HTR-8/SVneo (cell line): ENCODE measurements at regions not wholly inside any gene's neighbourhood (a gene's known extent, or its start where the extent isn't known, plus 50 kb on each side); places are given as distances from the start of the nearest gene placed in this dataset.
"Not testable (repeated sequence)": the region's sequence is repeated elsewhere in the genome, so short reads cannot be mapped to it uniquely, and the experiment has no call there.

ENCODE experiments used
- DNase-seq: peaks from one replicate; pipeline ENCODE4 v3.0.0; 2011; ENCODE audit warnings: low spot score, mixed read lengths; ENCODE audit not compliant: insufficient read length
- FAIRE-seq: peaks from 2 replicates; lab custom pipeline; 2011; peaks lifted over from hg19 to GRCh38; lab: Jason Lieb, UNC

DNA sequence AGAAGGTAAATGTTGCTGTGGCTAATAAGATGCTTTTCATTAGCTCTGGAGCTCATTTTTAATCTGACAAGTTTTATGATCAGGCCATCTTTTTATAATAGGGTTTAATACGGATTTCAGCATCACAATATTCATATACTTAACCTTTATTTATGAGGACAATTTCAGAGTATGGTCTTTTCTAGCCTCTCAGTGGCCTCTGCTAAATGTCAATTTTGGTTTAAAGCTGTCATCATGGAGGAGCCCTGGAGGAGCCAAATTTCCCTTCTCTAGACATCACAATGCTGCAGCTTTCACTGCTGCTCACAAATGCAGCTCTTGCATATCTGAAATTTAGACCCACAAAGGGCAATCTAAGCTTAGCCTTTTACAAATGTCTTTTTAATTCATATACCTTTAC, 510.4 kb downstream of the PCDH7 start:
- FAIRE-seq, result no peak
- DNase-seq, result no peak

DNA sequence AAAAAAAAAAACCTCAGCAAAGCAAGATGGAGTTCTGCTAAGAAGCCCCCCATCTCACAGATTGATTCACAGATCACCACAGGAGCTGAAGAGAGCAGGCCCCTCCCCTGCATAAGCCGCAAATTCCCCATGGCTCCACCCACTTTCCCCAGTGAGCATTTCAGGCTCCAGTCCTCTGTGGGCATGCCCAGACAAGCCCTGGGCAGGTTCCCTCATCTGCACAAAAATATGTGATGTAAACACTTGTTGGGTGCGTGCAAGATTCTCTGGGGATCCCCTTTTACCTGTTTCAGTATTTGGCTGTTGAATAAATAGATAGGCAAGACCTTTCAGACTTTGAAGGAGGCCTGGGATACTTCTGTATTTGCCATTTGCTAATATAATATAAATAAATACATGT, 514.3 kb downstream of the PCDH7 start:
- no peak for FAIRE-seq

DNA sequence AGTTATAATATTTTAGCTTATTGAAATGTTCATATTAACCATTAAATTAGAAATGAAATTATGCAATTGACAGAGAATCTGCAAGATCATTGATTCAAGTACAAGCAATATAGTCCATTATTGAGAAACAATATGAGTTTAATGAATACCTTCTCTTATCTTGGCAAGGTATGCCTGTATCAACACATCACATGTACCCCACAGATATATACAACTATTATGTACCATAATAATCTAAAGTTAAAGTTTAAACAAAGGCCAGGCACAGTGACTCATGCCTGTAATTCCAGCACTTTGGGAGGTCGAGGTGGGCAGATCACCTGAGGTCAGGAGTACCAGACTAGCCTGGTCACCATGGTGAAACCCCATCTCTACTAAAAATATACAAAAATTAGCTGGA, 514.7 kb downstream of the PCDH7 start:
- FAIRE-seq, result no peak
- DNase-seq, result no peak

More for the DNA sequence above, 514.3 kb downstream of the PCDH7 start:
- DNase-seq, result no peak

DNA sequence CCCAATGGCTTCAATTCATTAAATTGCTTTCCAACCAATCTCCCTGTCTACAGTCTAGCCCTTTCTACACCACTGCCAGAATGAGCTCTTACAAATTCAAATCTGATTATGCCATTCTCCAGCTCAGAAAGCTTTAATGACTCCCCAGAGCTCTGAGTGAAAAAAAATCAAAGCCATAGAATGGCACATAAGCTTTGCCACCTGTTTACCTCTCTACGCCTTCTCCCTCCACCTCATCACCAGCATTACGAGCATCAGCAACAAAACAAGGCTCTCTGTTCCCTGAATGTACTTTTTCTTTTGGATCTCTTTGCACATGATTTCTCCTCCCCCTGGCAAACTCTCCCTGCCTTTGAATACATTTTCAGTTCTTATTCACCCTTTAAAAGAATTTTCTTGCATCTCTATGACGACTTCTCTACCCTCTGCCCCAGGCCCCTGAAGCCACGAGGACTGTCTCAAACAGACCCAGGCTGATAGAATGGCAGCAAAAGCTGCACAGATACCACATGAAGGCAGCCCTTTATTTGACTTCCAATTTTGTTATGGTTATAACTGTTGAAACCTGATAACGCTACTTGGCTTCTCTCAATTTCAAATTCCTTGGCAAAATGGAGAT, 516.0 kb downstream of the PCDH7 start:
- FAIRE-seq, result no peak
- no peak for DNase-seq

DNA sequence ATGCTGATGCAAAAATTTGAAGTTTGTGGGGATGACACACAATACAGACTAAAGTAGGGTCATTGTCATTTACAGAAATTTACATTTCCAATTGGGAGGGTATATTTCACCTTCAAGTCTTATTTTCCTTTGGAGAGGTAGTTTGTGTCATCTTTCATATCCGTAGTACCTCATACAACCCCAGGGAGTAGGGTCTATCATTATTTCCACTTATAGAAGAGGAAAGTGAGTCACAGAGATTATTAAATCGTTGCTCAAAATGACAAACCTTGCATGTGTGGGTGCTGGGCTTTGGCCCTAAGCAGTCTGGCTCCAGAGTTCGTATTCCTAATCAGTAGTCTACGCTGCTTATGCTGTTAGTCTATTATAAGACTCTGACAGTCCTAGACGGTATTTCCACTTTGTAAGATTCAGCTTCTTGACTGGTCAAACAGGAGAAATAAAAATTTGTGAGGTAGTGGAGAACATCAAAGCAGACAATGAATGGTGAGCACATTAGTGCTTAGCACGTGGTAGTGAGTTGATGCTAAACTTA, 516.5 kb downstream of the PCDH7 start:
- FAIRE-seq, result no peak

DNA sequence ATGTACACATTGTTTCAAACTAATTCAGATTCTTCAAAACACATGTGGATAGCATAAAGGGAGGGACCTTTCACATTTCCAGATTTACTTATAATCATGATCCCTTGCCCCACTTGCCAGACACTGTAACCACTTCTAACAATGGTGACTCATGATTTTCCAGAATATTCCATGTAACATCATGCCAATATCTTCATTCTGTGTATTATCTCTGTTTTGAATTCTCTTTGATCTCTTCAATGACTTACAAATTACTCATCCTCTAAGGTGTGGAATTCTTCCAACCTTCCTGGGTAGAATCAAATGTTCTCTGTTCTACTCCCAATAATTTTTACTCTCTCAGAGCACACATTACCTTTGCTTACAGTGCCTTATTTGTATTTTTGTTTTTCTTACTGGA, 517.1 kb downstream of the PCDH7 start:
- DNase-seq (no peak), FAIRE-seq (no peak)

More for the DNA sequence above, 516.5 kb downstream of the PCDH7 start:
- DNase-seq, result no peak

DNA sequence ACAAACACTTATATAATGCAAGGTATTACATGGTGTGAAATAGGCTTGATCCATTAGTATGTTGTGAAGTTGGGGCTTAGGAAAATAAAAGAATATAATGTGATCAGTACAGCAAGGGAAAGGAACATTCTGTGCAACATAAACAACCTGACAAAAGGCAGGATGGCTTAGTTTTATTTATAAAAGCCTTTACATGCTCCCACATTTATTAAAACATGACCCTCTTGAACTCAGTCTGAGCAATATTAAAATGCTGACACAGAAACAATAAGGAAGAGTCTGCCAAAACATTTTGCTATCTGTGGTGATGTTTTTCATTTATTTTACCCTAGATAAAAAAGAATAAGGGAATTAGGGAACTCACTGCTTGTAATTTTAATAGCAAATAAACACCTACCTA, 519.7 kb downstream of the PCDH7 start:
- FAIRE-seq, result no peak
- no peak for DNase-seq

DNA sequence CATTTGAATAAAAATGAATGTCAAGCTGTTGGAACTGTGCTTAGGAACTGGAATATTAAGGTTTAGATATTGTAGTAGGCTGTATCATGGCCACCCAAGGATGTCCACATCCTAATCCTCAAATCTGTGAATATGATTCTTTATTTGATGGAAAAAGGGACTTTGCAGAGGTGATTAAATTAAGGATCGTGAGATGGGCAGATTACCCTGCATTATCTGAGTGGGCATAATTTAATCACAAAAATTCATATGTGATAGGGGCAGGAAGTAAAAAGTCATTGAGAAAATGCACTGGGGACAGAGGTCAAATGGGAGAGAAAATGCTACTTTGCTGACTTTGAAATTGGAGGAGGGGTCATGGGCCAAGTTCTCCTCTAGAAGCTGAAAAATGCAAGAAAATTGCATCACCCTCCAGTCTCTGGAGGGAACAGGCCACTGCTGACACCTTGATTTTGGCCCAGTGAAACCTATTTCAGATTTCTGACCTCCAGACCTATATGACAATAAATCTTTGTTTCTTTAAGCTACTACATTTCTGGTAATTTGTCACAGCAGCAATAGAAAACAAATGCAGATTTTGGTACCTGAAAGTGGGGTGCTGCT, 521.4 kb downstream of the PCDH7 start:
- no peak for FAIRE-seq

DNA sequence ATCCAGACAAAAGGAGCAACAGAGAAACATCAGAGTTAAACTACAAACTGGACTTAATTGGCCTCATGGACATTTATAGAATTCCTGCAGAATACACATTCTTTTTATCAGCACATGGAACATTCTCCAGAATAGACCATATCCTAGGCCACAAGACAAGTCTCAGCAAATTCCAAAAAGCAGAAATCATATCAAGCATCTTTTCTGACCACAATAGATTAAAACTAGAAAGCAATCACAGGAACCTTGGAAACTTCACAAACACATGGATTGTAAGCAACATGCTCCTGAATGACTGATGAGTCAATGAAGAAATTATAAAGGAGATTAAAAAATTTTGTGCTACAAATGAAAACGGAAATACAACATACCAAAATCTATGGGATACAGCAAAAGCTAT, 526.7 kb downstream of the PCDH7 start:
- FAIRE-seq (no peak), DNase-seq (no peak)

More for the DNA sequence above, 521.4 kb downstream of the PCDH7 start:
- DNase-seq, result no peak

DNA sequence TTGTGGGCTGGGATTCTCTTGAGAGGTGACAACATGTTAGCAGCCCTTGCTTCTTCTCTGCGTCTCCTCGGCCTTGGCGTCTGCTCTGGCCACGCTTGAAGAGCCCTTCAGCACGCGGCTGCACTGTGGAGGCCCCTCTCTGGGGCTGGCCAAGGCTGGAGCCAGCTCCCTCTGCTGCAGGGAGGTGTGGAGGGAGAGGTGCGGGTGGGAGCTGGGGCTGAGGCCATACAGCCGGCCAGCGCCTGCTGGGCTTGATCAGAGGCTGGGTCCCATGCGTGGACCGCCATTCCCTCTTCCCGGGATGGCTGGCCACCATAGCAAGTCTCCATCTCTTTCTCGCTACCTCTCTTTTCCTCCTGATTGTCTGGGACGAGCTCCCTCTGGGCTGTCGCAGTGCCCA, 539.0 kb downstream of the PCDH7 start:
- FAIRE-seq, result no peak
- DNase-seq, result no peak

DNA sequence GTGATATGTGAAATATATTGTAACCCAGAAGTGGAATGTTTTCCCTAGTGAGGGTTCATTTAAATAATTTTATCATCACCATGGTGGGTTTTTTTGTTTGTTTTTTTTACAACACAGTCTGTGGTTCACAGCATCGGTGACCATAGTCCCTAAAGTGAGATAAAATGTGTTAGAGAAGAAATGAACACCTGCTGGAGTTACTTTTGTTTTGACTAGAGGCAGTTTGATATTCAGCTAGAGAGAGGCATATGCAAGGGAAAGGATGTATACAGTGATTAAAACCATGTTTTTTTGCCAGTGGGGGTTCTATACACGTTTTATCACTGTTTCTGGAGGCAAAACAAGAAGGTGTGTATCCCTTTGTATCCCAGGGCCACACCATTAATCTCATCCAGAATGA, 541.5 kb downstream of the PCDH7 start:
- DNase-seq, result no peak
- FAIRE-seq, result no peak

DNA sequence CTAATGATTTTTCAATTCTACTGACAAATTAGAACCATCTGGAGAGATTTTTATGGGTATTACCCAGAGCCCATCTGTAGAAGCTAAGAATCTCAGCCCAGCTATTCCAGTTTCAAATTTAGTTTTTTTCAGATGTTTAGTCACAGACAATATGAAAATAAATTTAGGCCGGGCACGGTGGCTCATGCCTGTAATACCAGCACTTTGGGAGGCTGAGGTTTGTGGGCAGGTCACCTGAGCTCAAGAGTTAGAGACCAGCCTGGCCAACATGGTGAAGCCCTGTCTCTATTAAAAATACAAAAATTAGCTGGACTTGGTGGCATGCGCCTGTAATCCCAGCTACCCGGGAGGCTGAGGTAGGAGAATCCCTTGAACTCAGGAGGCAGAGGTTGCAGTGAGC, 545.9 kb downstream of the PCDH7 start:
- FAIRE-seq, DNase-seq: not testable (repeated sequence)

DNA sequence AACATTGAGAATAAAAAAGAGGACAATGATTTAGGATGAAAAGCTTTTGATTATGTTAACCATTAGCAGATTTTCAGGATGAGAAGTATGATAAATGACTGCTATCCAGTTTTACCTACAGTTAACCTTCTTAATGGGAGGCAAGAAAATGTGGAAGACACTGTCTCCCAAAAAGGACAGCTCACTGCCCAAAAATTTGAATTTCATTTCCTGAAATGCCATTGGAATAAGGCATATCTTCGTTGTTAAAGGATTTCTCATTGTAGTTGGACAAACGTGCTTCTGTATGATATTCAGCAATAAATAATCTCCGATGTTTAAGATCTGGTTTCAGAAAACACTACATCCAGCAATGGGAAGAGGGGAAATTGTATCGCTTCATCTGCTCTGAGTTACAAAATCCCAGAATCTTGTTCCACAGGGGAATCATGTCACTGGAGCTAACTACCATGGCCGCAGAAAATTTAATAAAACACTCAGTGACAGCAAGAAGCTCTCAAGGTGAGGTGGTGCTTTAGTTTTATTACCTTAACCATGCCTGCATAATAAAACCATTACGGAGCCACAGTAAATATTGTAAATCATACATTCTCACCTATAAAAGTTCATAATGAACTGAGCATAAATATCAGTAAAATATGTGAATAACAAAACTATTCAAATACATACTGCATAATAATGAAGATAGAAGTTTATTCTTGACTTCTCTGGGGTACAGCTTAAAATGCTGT, 552.3 kb downstream of the PCDH7 start:
- DNase-seq (no peak), FAIRE-seq (no peak)

DNA sequence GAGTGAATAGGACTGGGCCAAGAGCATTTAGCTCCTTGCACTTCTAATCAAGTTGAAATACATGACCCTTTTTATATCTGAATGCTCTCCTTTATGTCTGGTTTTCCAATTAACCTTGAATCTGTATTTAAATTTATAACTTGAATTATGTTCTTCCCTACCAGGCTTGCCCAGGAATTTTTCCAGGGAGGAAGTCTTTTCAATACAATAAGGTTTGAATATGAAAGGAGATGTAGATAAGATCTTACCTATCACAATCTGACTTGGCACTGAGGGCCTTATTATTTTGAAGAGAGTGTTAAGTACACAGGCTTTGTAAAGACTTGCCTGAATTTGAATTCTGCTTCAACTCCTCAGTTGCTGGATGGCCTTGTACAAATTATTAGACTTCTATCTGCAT, 555.7 kb downstream of the PCDH7 start:
- FAIRE-seq, result no peak
- DNase-seq, result no peak

DNA sequence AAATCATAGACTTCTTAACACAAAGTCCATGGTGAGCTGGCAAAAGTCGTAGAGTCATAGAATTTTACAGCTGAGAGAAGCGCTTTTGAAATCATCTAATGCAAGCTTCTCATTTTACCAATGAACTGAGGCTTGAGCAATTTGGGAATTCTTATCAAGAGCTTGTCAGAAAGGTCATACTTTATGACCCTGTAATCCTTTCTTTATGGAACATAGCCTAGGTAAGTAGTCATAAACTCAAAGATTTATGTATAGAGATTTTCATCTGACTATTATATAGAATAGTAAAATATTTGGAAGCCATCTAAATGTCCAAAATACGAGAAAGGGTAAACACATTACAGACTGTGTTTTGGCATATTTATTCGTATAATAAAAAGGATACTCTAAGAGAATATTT, 563.5 kb downstream of the PCDH7 start:
- DNase-seq, result no peak
- no peak for FAIRE-seq

DNA sequence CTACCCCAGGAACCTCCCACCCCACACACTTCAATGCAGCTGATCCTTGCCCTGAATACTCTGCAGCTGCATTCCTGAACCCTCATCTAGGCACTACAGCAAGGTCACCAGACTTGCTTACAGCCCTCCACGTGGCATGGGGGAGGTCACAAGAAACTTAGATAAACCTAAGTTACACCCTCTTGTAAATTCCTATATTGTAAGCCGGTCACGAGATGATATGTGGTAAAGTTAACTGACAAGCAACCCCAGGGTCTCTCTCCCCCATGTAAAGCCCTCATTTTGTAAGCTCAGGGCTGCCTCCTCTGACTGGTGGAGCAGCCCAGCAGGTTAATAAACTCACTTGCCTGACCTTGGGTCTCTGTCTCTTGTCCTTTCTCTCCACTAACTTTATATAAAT, 570.7 kb downstream of the PCDH7 start:
- DNase-seq (no peak), FAIRE-seq (no peak)

DNA sequence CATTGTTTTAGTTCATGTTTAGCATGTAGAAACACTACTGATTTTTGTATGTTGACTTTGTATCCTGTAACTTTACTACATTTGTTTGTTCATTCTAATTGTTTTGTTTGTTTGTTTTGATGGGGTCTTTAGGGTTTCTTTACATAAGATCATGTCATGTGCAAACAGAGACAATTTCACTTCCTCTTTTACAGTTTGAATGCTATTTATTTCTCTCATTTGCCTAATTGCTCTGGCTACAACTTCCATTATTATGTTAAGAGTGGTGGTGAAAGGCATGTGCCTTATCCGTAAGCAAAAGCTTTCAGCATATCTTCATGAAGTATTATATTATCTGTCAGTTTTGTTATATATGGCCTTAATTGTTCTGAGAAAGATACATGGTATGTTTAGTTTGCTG, 571.1 kb downstream of the PCDH7 start:
- DNase-seq, result no peak
- FAIRE-seq, result no peak

DNA sequence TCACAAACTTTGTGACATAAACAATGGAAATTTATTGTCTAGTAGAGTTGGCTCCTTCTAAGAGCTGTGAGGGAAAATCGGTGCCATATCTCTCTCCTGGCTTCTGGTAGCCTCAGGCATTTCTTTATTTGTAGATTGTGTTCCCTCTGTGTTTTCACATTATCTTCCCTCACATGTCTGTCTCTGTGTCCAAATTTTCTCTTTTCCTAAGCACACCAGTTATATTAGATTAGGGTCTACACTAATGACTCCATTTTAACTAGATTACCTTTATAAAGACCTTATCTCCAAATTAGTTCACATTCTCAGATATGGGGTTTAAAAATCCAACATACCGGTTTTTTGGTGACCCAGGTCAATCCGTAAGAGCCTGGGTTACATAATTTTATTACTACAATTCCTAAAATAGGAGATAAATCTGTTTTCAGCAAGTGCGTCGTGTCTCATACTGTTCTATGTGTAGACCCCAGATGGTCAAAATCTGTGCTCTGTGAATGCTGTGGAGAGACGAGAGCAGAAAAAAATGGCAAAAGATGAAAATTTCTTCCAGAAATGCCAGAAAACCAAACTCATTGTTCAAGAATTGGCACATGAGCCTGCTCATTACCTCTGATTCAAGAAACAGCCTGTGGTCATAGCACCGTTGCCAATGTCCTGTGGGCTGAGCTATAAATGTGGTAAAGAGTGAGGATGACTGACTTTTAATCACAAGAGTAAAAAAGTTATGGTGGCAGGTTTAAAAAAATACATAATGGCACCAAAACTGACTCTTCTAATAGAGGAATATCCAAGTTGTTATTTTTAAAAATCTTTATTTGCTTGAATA, 574.7 kb downstream of the PCDH7 start:
- DNase-seq, result no peak
- no peak for FAIRE-seq

DNA sequence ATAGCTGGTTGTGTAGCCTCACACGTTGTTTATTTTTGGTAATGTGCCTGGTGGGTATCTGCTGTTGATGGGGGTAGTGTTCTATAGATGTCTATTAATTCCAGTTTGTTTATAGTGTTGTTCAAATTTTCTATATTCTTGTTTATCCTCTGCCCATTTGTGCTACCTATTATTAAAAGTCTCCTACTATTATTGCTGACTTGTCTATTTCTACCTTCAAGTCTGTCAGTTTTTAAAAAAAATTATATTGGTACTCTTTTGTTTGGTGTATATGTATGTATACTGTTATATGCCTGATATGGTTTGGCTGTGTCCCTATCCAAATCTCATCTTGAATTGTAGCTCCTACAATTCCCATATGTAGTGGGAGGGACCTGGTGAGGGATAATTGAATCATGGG, 578.6 kb downstream of the PCDH7 start:
- FAIRE-seq (no peak), DNase-seq (no peak)

DNA sequence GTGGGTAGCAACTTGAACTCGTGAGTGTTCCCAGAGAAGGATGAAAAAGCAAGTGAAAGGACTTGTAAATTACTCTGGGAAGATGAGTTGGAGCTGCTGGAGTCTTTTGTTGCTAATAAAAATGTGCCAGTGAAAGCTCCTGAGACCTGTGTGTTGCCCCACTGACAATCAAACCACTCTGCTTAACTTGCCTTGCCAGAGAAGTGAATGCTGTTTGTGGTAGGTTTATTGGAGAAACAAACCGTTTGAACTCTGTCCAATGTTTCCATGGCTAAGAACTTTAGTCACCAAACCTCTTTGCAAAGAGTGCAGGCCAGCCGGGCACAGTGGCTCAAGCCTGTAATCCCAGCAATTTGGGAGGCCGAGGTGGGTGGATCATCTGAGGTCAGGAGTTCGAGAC, 586.9 kb downstream of the PCDH7 start:
- FAIRE-seq (no peak), DNase-seq (no peak)

DNA sequence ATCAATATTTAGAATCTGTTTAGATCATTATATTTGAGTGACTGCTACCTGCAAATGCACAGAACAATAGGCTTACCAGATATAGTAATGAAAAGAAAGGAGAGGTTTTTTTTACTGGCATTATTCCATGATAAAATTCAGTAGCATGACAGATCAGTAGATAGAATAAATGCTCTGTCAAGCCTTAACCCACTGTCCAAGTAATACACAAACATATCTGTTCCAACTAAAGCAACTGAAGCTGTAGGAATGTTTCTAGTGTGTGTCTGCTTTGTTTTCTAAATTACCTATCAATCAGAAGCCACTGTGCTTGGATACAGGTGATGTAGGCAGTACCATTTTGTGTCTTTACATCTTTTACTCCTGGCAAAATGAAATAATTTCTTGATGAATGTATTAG, 604.6 kb downstream of the PCDH7 start:
- FAIRE-seq (no peak), DNase-seq (no peak)
